ENCODE measurements at regions not wholly inside any gene's neighbourhood (a gene's known extent, or its start where the extent isn't known, plus 50 kb on each side); places are given as distances from the start of the nearest gene placed in this dataset.

DNA sequence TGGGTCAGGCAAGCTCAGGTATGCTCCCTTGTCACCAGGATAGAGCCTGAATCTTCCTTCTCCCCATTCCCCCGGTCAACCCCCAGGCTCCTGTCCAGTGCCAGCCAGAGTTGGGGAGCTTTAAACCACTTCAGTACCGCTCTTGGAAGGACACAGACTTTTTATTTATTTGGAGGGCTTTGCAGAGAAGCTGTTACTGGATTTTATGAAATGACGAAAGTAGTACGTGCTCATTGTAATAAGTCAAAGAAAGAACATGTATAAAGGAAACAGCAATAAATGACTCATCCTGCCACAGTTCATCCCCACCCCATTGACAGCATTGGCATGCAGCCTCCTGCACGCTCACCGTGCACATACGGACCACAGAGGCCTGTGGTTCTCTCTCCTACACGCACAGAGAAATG, 230.3 kb downstream of the AUH start:
- H3K27ac ChIP-seq (ENCODE audit: low read depth, low read length), result peak overlapping the region; percentile 96
- peaks cover 24% of the 10 kb centered on the region for H3K4me1 ChIP-seq (ENCODE audit: control insufficient read depth, insufficient read depth, low read length, unreplicated experiment)
- H2AFZ ChIP-seq (ENCODE audit: low read length, unreplicated experiment), result no peak overlapping the region
- no peak overlapping the region for H3K4me3 ChIP-seq (ENCODE audit: low read depth, low read length)
- no peaks in the 10 kb centered on the region for H3K27me3 ChIP-seq (ENCODE audit: insufficient read depth, low read length)
- H3K79me2 ChIP-seq (ENCODE audit: control insufficient read depth, insufficient read depth, low read length, unreplicated experiment), result no peaks in the 10 kb centered on the region
- no peaks in the 10 kb centered on the region for H3K36me3 ChIP-seq (ENCODE audit: insufficient read depth, low read length)

DNA sequence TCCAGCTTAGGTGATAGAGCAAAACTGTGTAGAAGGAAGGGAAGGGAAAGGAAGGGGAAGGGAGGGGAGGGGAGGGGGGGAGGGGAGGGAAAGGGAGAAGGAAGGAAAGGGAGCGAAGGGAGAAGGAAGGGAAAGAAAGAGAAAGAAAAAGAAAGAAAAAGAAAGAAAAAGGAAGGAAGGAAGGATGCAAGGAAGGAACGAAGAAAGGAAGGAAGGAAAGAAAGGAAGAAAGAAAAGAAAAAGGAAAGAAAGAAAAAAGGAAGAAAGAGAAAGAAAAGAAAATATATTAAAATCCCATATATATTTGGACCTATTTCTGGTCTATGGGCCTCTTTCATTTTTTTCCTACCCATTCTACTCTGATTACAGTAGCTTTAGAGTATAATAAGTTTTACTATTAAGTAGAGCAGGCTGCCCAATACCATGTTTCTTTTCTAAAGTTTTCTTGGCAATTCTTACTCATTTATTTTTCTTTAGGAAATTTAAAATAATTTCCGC, 229.1 kb downstream of the AUH start:
- Histone ChIP-seq H3K79me2 (ENCODE audit: control insufficient read depth, insufficient read depth, low read length, unreplicated experiment) (no peaks in the 10 kb centered on the region), H3K27me3 (ENCODE audit: insufficient read depth, low read length) (no peaks in the 10 kb centered on the region), H3K27ac (ENCODE audit: low read depth, low read length) (peak overlapping the region; percentile 96)

DNA sequence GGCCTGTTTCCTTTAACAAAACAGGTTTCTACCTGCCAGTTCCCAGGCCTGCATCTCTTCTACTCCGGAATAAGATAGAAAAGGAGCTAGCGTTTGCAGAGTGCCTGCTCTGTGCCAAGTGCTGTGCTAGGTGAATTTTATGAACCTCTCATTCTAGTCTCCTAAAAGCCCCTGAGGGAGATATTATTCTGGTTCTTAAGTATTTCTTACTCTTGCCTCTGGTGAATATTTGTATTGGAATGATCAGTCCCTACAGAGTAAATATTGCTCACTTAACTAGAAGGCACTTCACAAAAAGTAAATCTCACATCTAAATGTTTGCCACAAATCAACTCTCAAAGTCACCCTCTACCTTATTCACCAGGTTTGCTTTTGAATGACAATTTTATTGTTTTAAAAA, 227.1 kb downstream of the AUH start:
- Histone ChIP-seq H3K4me1 (ENCODE audit: control insufficient read depth, insufficient read depth, low read length, unreplicated experiment) (peaks cover 27% of the 10 kb centered on the region), H3K79me2 (ENCODE audit: control insufficient read depth, insufficient read depth, low read length, unreplicated experiment) (no peaks in the 10 kb centered on the region), H3K36me3 (ENCODE audit: insufficient read depth, low read length) (no peaks in the 10 kb centered on the region), H3K27ac (ENCODE audit: low read depth, low read length) (no peak overlapping the region), H3K27me3 (ENCODE audit: insufficient read depth, low read length) (no peaks in the 10 kb centered on the region), H2AFZ (ENCODE audit: low read length, unreplicated experiment) (no peak overlapping the region), H3K4me3 (ENCODE audit: low read depth, low read length) (no peak overlapping the region)

More for the DNA sequence above, 229.1 kb downstream of the AUH start:
- Histone ChIP-seq H3K4me3 (ENCODE audit: low read depth, low read length) (no peak overlapping the region), H3K4me1 (ENCODE audit: control insufficient read depth, insufficient read depth, low read length, unreplicated experiment) (peaks cover 24% of the 10 kb centered on the region), H2AFZ (ENCODE audit: low read length, unreplicated experiment) (no peak overlapping the region), H3K36me3 (ENCODE audit: insufficient read depth, low read length) (no peaks in the 10 kb centered on the region)

DNA sequence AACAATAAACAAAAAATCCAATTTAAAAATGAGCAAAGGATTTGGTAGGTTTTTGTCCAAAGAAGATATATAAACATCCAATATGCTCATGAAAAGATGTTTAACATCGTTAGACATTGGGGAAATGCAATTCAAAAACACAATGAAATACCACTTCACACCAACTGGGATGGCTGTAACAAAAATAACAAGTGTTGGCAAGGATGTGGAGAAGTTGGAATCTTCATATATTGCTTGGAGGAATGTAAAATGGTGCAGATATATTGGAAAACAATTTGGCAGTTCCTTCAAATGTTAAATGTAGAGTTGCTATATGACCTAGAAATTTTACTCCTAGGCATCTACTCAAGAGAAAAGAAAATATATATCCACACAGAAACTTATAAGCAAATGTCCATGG, 224.3 kb downstream of the AUH start:
- Histone ChIP-seq H3K79me2 (ENCODE audit: control insufficient read depth, insufficient read depth, low read length, unreplicated experiment) (no peaks in the 10 kb centered on the region), H3K4me3 (ENCODE audit: low read depth, low read length) (no peak overlapping the region)

DNA sequence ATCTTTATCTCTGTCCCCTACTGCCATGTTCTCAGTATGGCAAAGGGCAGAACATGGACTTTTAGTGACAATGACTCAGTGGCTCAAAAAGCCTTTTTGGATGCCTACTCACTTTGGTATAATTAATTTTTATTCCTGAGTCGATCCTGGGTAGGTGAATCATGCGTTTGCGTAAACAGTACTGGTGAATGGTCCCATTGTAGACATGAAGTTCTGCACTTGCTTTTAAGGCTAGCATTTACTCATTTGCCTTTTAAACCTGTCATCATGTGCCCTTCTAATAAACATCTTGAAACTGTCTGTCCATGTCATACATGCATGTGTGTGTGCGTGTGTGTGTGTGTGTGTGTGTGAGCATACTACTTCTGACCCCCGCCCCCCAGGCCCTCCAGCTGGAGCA, 223.0 kb downstream of the AUH start:
- no peak overlapping the region for H3K27ac ChIP-seq (ENCODE audit: low read depth, low read length)
- H3K79me2 ChIP-seq (ENCODE audit: control insufficient read depth, insufficient read depth, low read length, unreplicated experiment), result no peaks in the 10 kb centered on the region
- H3K4me1 ChIP-seq (ENCODE audit: control insufficient read depth, insufficient read depth, low read length, unreplicated experiment), result peaks cover 4% of the 10 kb centered on the region
- no peak overlapping the region for H3K4me3 ChIP-seq (ENCODE audit: low read depth, low read length)
- H2AFZ ChIP-seq (ENCODE audit: low read length, unreplicated experiment), result no peak overlapping the region
- no peaks in the 10 kb centered on the region for H3K27me3 ChIP-seq (ENCODE audit: insufficient read depth, low read length)
- no peaks in the 10 kb centered on the region for H3K36me3 ChIP-seq (ENCODE audit: insufficient read depth, low read length)

More for the DNA sequence above, 224.3 kb downstream of the AUH start:
- H3K4me1 ChIP-seq (ENCODE audit: control insufficient read depth, insufficient read depth, low read length, unreplicated experiment), result peaks cover 4% of the 10 kb centered on the region
- no peak overlapping the region for H3K27ac ChIP-seq (ENCODE audit: low read depth, low read length)
- H3K36me3 ChIP-seq (ENCODE audit: insufficient read depth, low read length), result no peaks in the 10 kb centered on the region
- no peaks in the 10 kb centered on the region for H3K27me3 ChIP-seq (ENCODE audit: insufficient read depth, low read length)
- H2AFZ ChIP-seq (ENCODE audit: low read length, unreplicated experiment), result no peak overlapping the region

DNA sequence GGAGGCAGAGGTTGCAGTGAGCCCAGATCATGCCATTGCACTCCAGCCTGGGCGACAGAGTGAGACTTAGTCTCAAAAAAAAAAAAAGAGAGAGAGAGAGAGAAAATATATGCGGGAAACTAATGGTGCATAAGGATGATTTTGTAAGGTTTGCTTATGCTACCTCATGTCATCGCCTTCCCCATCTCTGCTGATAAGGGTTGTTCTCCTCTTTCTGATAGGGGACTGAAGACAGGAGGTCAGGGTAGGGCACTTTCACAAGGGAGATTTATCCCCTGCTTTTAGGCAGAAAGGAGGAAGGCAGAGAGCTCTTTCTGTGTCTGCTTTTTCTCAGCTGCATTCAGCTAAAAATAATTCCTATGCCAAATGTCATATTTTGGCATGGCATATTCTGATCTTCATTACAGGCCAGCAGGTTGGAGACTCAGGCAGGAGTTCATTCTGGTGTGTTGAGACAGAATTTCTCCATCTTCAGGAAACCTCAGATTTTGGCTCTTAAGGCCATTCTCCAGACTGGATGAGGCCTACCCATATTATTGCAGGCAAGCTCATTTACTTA, 220.2 kb downstream of the AUH start:
- no peaks in the 10 kb centered on the region for H3K27me3 ChIP-seq (ENCODE audit: insufficient read depth, low read length)
- no peak overlapping the region for H3K4me3 ChIP-seq (ENCODE audit: low read depth, low read length)
- no peak overlapping the region for H3K27ac ChIP-seq (ENCODE audit: low read depth, low read length)
- no peak overlapping the region for H2AFZ ChIP-seq (ENCODE audit: low read length, unreplicated experiment)
- H3K36me3 ChIP-seq (ENCODE audit: insufficient read depth, low read length), result no peaks in the 10 kb centered on the region
- peaks cover 4% of the 10 kb centered on the region for H3K4me1 ChIP-seq (ENCODE audit: control insufficient read depth, insufficient read depth, low read length, unreplicated experiment)
- no peaks in the 10 kb centered on the region for H3K79me2 ChIP-seq (ENCODE audit: control insufficient read depth, insufficient read depth, low read length, unreplicated experiment)

DNA sequence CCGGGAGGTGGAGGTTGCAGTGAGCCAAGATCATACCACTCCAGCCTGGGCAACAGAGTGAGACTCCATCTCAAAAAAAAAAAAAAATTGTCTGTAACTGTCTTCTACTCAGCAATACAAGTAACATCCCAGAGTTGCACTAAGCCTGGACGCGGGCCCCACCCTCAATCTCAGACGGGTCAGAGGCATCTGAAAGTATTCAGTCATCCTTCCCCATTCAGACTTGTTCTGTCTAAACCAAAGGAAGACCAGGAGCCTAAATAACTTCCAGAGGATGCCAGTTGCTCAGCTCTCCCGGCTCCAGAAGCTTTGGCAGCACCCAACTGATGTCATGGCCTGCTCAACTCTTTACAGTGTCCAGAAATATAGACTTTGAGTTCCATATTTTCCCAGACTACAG, 218.6 kb downstream of the AUH start:
- H3K36me3 ChIP-seq (ENCODE audit: insufficient read depth, low read length), result no peaks in the 10 kb centered on the region
- H3K27ac ChIP-seq (ENCODE audit: low read depth, low read length), result no peak overlapping the region
- H3K27me3 ChIP-seq (ENCODE audit: insufficient read depth, low read length), result no peaks in the 10 kb centered on the region
- H2AFZ ChIP-seq (ENCODE audit: low read length, unreplicated experiment), result no peak overlapping the region
- H3K4me3 ChIP-seq (ENCODE audit: low read depth, low read length), result no peak overlapping the region
- H3K4me1 ChIP-seq (ENCODE audit: control insufficient read depth, insufficient read depth, low read length, unreplicated experiment), result peaks cover 4% of the 10 kb centered on the region
- no peaks in the 10 kb centered on the region for H3K79me2 ChIP-seq (ENCODE audit: control insufficient read depth, insufficient read depth, low read length, unreplicated experiment)

DNA sequence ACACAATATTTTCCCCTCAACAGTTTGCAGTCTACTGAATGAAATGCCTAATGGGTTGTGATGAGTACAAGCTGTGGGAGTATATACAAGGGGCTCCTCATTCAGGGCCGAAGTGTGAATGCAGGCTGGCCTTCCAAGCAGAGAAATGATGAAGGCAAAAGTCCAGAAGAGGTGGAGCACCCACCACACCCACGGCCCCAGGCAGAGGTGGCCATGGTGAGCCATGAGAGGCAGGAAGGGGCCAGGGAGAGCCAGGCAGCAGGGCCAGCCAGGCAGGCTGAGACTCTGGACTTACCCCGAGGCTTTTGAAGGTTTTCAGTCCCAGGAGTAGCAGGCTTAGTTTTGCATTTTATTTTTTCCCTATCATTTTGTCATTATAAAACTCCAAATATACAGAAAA, 218.1 kb downstream of the AUH start:
- Histone ChIP-seq H3K4me3 (ENCODE audit: low read depth, low read length) (no peak overlapping the region), H3K27ac (ENCODE audit: low read depth, low read length) (no peak overlapping the region), H2AFZ (ENCODE audit: low read length, unreplicated experiment) (no peak overlapping the region), H3K4me1 (ENCODE audit: control insufficient read depth, insufficient read depth, low read length, unreplicated experiment) (peaks cover 1% of the 10 kb centered on the region), H3K79me2 (ENCODE audit: control insufficient read depth, insufficient read depth, low read length, unreplicated experiment) (no peaks in the 10 kb centered on the region), H3K36me3 (ENCODE audit: insufficient read depth, low read length) (no peaks in the 10 kb centered on the region), H3K27me3 (ENCODE audit: insufficient read depth, low read length) (no peaks in the 10 kb centered on the region)

DNA sequence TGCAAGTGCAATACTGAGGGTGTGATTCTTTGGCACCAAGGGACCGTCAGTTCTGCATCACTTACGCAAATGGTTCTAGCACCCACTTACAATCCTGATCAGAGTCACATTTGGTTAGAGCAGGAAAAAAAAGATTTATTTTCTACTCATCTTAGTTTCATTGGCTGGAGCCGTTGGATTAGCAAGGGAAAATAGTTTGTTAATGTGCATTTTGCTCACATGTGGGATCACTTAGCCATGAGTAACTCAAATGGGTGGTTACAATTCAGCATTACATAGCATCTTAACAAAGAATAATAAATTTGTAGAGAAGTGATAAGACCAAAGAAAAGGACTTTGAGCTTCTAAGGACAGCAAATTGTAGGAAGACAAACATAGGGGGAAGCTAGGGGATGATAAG, 216.9 kb downstream of the AUH start:
- Histone ChIP-seq H3K27ac (ENCODE audit: low read depth, low read length) (no peak overlapping the region), H3K36me3 (ENCODE audit: insufficient read depth, low read length) (no peaks in the 10 kb centered on the region), H3K79me2 (ENCODE audit: control insufficient read depth, insufficient read depth, low read length, unreplicated experiment) (no peaks in the 10 kb centered on the region), H3K27me3 (ENCODE audit: insufficient read depth, low read length) (no peaks in the 10 kb centered on the region), H2AFZ (ENCODE audit: low read length, unreplicated experiment) (no peak overlapping the region), H3K4me1 (ENCODE audit: control insufficient read depth, insufficient read depth, low read length, unreplicated experiment) (no peaks in the 10 kb centered on the region), H3K4me3 (ENCODE audit: low read depth, low read length) (no peak overlapping the region)

DNA sequence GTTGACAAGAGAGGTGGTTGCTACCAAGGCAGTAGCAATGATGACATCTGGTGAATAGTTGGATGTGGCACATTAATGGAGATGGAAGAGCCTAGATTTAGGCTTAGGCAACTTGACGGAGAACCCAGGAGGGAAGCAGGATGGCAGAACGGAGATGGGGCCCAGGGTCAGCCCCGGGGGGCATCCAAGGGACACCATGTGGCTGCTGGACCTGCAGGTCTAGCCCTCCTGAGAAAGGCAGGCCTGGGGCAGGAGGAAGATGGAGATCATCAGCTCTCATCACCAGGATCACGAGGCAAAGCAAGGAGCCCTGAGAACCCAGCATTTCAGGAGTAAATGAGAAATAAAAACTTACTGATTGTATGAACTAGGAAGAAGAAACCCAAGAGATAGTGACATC, 216.2 kb downstream of the AUH start:
- H3K27ac ChIP-seq (ENCODE audit: low read depth, low read length), result no peak overlapping the region
- no peaks in the 10 kb centered on the region for H3K79me2 ChIP-seq (ENCODE audit: control insufficient read depth, insufficient read depth, low read length, unreplicated experiment)

DNA sequence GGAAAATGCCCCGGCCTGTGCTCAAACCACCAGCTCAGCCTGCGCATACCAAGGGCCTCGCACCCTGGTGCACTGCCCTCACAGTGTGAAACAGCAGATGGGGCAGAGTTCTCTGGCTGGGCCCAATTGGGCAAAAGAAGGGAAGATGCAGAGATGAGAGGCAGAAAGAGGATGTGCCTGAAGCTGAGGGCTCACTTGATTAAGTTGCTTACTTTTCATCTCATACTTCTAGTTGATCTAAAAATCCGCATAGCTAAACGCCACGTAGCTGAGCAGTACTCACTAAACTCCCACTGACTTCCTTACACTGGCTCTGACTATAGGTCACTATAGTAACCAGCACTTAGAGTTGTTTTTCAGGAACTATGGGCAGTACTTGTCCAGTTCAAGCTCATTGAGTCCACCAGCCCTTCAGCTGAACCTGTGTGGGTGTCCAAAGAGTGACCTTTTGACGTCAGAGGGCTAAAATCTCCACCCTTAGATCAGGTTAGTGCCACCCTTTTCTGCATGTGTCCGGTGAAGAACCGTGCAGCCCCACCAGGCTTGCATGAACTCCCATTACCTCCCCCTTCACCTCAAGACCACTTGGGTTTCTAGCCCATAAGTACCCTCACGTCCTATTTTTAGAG, 215.2 kb downstream of the AUH start:
- H2AFZ ChIP-seq (ENCODE audit: low read length, unreplicated experiment), result no peak overlapping the region
- no peaks in the 10 kb centered on the region for H3K36me3 ChIP-seq (ENCODE audit: insufficient read depth, low read length)
- no peak overlapping the region for H3K27ac ChIP-seq (ENCODE audit: low read depth, low read length)
- no peaks in the 10 kb centered on the region for H3K79me2 ChIP-seq (ENCODE audit: control insufficient read depth, insufficient read depth, low read length, unreplicated experiment)
- H3K4me3 ChIP-seq (ENCODE audit: low read depth, low read length), result no peak overlapping the region
- H3K27me3 ChIP-seq (ENCODE audit: insufficient read depth, low read length), result no peaks in the 10 kb centered on the region
- H3K4me1 ChIP-seq (ENCODE audit: control insufficient read depth, insufficient read depth, low read length, unreplicated experiment), result no peaks in the 10 kb centered on the region

More for the DNA sequence above, 216.2 kb downstream of the AUH start:
- Histone ChIP-seq H3K27me3 (ENCODE audit: insufficient read depth, low read length) (no peaks in the 10 kb centered on the region), H3K4me1 (ENCODE audit: control insufficient read depth, insufficient read depth, low read length, unreplicated experiment) (no peaks in the 10 kb centered on the region), H3K4me3 (ENCODE audit: low read depth, low read length) (no peak overlapping the region), H3K36me3 (ENCODE audit: insufficient read depth, low read length) (no peaks in the 10 kb centered on the region), H2AFZ (ENCODE audit: low read length, unreplicated experiment) (no peak overlapping the region)

Measured in ACC112 (cell line).